GM19035 (cell line): ENCODE measurements at regions not wholly inside any gene's neighbourhood (a gene's known extent, or its start where the extent isn't known, plus 50 kb on each side); places are given as distances from the start of the nearest gene placed in this dataset.

ENCODE experiments used
- ATAC-seq: cut with Tn5 transposase; IDR thresholded peaks from one replicate; pipeline ENCODE4 v1.9.1; 2021; ENCODE audit not compliant: unreplicated experiment

- no peak for ATAC-seq
These were observed 213.6 kb upstream of the CDH5 start for GRCh38 chr16:66152823-66153393.

DNA sequence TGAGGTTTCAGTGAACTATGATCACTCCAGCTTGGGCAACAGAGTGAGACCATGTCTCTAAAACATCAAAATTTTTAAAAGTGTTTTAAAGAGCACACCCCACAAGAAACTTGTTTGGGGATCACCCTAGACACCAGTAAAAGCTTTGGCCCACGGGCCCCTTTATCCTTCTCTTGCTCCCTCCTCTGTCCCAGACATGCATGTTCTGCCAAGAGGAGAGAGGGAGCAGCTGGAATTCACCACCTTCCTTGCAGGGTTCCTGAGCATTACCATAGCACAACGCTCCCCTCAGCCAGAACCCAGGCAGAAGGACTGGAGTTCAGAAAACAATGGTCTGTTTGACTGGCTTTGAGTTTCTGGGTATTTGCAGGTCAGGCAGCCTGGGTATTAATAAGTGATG lies 214.3 kb upstream of the CDH5 start:
- ATAC-seq, result no peak

DNA sequence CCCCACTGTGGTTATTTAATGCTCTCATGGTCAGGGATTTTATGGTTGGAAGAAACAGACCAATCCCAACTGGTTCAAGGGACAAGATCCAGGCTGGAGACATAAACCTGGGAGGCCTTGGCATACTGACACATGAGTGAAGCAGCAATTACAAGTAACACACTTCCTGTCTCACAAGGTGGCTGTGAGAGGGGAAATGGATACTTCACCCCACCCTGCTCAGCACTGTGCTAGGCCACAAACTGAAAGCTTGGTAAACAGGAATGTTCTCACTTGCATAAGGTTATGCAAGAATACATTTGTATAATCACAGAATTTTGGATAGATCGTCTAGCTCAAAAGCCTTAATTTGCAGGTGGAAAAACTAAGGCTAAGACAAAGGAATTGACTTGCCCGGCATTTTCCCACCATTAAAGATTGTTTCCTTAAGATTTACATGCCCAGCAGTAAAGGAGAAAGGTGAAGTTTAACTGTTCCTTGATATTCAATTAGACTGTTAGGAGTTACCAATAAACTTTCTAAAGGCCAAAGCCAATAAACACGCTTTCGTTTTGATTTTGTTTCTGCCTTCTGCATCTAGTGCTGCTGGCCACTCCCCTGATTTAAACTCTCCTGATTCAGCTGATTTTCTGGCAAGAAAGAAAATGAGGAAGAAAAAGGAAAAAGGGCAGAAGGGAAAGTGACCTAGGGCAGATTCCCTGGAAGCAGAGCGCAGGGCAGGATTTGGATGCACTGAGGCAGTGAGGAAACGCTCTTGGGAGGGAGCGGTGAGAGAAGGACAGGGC lies 215.6 kb upstream of the CDH5 start:
- ATAC-seq, result no peak

DNA sequence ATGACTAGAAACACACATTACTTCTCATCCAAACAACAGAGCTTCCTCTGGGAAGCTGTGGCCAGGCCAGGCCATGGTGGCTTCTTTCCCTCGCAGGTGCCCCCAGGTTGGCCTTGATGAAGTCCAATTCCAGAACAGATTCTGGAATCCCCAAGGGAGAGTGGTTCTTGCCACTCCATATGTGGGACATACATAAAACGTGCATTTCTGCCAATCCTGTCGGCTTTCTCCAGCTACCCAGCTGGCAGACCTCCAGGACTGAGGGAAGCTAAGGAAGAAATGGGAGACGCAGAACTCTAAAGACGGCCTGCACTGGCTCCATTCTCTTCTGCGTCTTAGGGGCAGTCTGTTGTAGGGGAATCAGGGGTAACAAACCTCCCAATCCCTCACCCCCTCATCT lies 219.2 kb upstream of the CDH5 start:
- ATAC-seq, result no peak

GRCh38 chr16:66146798-66147197 lies 219.7 kb upstream of the CDH5 start:
- ATAC-seq, result no peak

GRCh38 chr16:66144641-66145040 lies 221.8 kb upstream of the CDH5 start:
- no peak for ATAC-seq

DNA sequence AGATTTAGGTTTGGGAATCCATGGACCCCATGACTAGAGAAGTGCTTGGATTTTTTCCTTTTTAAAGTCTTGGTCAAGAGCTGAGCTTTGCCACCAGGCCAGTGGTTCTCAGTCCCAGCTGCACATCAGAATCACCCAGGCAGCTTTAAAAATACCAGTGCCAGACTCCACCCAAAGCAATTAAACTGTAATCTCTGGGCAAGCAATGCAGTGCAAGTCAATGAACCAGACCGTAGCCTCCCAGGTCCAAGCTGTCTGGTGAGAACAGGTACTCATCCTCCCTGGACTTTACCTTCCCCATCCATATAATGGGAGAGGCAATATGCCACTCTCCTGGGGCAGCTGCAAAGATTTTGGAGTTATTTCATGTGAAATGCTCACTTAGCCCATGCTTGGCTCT lies 223.1 kb upstream of the CDH5 start:
- ATAC-seq, result no peak

- no peak for ATAC-seq
These were observed 224.6 kb upstream of the CDH5 start for GRCh38 chr16:66141885-66142284.

DNA sequence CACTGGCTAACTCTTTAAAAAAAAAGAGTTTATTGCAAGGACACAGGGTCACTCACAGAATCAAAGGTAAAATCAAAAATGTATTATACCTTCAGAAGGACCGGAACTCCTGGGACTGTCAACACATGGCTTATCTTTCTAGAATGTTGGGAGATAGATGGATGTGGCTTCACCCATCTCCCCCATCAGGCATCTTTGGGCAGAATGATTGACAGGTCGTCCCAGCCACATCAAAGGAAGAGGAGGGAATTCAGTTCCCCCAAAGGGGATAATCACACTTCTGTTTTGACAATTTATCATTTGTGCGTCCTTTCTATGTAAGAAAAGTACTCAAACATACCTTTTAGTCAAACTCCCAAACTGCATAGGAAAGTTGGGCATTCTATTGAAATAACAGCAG lies 228.6 kb upstream of the CDH5 start:
- no peak for ATAC-seq

DNA sequence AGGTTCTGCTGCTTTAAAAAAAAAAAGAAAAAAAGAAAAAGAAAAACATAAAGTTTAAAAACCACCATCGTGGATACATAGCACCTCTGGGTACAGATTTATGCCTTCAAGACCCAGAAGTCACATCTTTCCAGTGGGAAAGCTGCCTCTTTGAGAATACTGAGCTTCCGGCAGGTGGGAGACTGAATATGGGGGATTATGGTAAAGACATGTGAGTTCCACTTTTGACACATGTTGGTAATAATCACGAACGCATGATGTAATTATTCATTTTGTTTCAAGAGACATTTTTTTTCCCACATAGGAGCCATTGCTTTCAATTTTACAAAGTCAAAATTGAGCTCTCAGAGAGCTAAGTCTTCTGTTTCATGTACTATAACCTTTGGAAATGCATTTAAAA lies 229.7 kb upstream of the CDH5 start:
- ATAC-seq, result no peak

GRCh38 chr16:66135838-66136237 lies 230.7 kb upstream of the CDH5 start:
- no peak for ATAC-seq

DNA sequence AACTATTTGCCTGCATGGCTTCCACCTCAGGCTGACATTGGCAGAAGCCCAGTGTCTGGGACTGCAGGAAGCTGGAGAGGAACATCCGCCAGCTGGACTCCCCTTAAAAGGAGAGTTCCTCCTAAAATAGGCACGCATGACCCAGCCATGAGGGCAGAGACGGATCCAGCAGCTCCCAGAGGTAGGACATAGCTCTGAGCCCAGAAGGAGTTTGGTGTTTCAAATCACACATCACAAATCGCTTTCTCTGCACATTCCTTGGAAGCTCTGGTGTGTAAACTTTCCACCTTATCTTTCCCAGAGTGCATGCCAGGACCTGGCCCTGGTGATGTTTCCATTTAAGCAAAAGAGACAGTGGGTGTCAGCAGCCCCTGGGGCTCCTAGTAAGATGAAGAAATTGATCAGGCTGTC lies 231.1 kb upstream of the CDH5 start:
- ATAC-seq, result no peak

- no peak for ATAC-seq
These were observed 231.6 kb upstream of the CDH5 start for GRCh38 chr16:66134875-66135274.

DNA sequence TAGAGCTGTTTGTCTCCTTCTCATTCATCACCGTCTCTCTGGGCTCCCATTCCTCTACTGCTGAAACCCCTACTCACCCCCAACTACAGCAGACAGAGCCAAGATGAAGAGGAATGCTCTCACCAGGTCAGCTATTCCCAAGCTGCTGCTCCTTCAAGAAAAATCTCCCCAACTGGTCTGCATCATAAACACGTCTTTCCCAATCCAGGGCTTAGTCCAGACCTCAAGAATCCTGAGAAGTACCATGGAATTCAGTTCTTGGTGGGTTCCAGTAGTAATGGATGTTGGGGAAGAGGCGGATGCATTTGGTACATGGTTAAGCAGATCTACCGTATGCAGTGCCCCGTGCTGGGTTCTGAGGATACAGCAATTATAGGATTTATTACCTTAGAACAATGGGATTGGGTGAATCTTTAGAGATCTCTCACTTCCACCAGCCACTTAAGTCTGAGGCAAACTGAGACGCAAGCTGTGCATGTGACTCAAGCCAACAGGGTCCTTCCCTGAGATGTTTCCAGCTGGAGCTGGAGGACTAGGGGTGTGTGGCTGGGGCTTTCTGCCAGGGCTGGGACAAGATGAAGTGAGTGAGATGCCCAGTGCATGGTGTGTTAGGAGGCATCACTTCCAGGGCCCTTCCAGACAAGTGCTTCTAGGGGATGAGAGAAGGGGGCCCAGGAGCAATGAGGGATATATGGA lies 232.7 kb upstream of the CDH5 start:
- no peak for ATAC-seq

- no peak for ATAC-seq
These were observed 234.6 kb upstream of the CDH5 start for GRCh38 chr16:66131895-66132294.

DNA sequence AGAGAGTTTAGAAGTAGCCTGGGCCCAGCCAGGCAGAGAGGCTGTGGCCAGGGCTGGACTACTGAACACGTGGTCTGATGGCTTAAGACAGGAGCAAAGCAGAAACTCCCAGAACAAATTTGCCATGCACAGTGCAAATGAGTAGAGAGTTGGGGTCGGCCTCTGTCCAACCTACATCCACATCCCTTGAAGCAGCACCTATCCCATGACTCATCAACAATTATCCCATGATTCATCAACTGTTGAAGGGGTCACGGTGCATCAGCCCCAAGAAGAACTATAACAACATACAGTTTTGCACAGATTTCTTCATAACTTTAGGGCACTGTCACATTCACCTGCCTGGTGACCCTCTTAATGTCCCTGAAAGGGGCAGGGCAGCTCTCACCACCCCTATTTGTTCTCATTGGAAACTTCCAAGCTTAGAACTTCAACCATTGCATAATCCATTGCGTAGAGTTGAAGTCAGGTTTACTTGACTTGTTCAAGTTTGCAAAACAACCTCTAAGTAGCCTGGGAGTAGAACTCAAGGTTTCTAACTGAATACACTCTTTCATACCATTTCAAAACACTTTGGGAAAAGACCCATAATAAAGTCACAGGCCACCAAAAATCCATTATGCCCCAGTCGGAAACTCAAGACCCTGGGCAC lies 235.2 kb upstream of the CDH5 start:
- ATAC-seq, result no peak

DNA sequence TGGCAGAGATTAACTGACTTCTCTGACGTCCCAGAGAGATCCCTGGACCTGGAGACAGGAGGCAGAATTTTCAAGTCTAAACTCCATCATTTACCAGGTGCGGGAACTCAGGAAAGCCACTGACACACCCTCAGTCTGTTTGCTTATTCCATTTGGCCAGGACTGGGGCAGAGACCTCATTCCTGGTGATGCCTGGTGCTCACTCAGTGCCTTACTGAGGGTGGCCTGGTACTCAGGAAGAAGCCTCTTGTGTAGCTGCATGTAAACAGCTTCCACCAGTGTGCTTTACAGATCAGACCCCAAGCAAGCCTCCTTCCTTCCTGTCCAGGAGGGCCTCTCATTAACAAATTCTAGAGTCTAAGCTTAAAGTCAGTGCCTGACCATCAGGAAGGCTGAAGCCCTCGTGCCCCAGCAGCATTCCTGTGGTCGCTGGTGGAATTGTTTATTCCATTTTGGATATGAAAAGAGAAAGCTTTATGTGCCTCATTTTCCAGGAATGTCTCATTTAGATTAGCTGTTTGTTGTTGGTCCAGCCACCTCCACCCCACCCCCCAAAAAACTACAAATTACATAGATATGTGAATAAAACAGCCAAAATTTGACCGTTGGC lies 236.1 kb upstream of the CDH5 start:
- ATAC-seq, result no peak

- no peak for ATAC-seq
These were observed 237.3 kb upstream of the CDH5 start for GRCh38 chr16:66129196-66129595.

GRCh38 chr16:66128371-66128770 lies 238.1 kb upstream of the CDH5 start:
- no peak for ATAC-seq

- ATAC-seq, result no peak
These were observed 238.8 kb upstream of the CDH5 start for GRCh38 chr16:66127459-66128370.
